KMS-11 (cell line): ENCODE measurements at regions not wholly inside any gene's neighbourhood (a gene's known extent, or its start where the extent isn't known, plus 50 kb on each side); places are given as distances from the start of the nearest gene placed in this dataset.

ENCODE experiments used
- H2AFZ ChIP-seq: fragments of 200-600 bp; sonication (generic); 2 replicates; pipeline ENCODE4 v1.6.1; 2016; ENCODE audit warnings: antibody characterized with exemption, mixed run types, low read depth
- H3K27ac ChIP-seq: fragments of 200-600 bp; sonication (generic); 2 replicates; pipeline ENCODE4 v1.6.1; 2016; ENCODE audit warnings: mild to moderate bottlenecking, mixed run types
- H3K27me3 ChIP-seq: fragments of 200-600 bp; sonication (generic); 2 replicates; pipeline ENCODE4 v1.6.1; 2017; ENCODE audit warnings: mild to moderate bottlenecking, low read depth, mixed run types, moderate library complexity; ENCODE audit not compliant: insufficient read depth
- H3K36me3 ChIP-seq: fragments of 200-600 bp; sonication (generic); 2 replicates; pipeline ENCODE4 v1.6.1; 2017; ENCODE audit warnings: mild to moderate bottlenecking, mixed run types; ENCODE audit not compliant: insufficient read depth
- H3K4me1 ChIP-seq: fragments of 200-600 bp; sonication (generic); 2 replicates; pipeline ENCODE4 v1.6.1; 2016; ENCODE audit warnings: mild to moderate bottlenecking, low read depth, mixed run types; ENCODE audit not compliant: poor library complexity, severe bottlenecking
- H3K4me2 ChIP-seq: fragments of 200-600 bp; sonication (generic); 2 replicates; pipeline ENCODE4 v1.7.0; 2016; ENCODE audit warnings: mild to moderate bottlenecking, mixed run types
- H3K4me3 ChIP-seq: fragments of 200-600 bp; sonication (generic); IDR thresholded peaks from 2 replicates; pipeline ENCODE4 v1.6.1; 2017; ENCODE audit warnings: low read depth, low read length, mixed read lengths; ENCODE audit not compliant: insufficient read depth
- H3K79me2 ChIP-seq: fragments of 200-600 bp; sonication (generic); 2 replicates; pipeline ENCODE4 v1.6.1; 2016; ENCODE audit warnings: low read depth, mixed run types; ENCODE audit not compliant: insufficient read depth
- H3K9ac ChIP-seq: fragments of 200-600 bp; sonication (generic); 2 replicates; pipeline ENCODE4 v1.6.1; 2016; ENCODE audit warnings: mild to moderate bottlenecking, mixed run types
- H4K20me1 ChIP-seq: fragments of 200-600 bp; sonication (generic); 2 replicates; pipeline ENCODE4 v1.6.1; 2016; ENCODE audit warnings: mild to moderate bottlenecking, mixed run types; ENCODE audit not compliant: insufficient read depth
- CTCF ChIP-seq: fragments of 200-600 bp; sonication (generic); conservative IDR thresholded peaks from 2 replicates; pipeline ENCODE4 v1.6.1; 2017; ENCODE audit warnings: low read depth, mild to moderate bottlenecking, antibody characterized with exemption, low read length, moderate library complexity, mixed read lengths

- no peaks in the 10 kb centered on the region for H3K79me2 ChIP-seq
- H3K4me3 ChIP-seq, result no peak overlapping the region
- H4K20me1 ChIP-seq, result no peaks in the 10 kb centered on the region
- no peak overlapping the region for H3K4me2 ChIP-seq
- no peak overlapping the region for H3K9ac ChIP-seq
- no peak for TF ChIP-seq CTCF
- no peak overlapping the region for H2AFZ ChIP-seq
- peaks cover 12% of the 10 kb centered on the region for H3K4me1 ChIP-seq
- no peak overlapping the region for H3K27ac ChIP-seq
- no peaks in the 10 kb centered on the region for H3K27me3 ChIP-seq
- H3K36me3 ChIP-seq, result no peaks in the 10 kb centered on the region
Observed at GRCh38 chr11:128359515-128359914, 227.8 kb downstream of the ETS1 start.

GRCh38 chr11:128357073-128357472, 230.3 kb downstream of the ETS1 start:
- Histone ChIP-seq H3K27me3 (no peaks in the 10 kb centered on the region), H3K9ac (no peak overlapping the region), H3K27ac (no peak overlapping the region), H3K4me2 (no peak overlapping the region), H4K20me1 (no peaks in the 10 kb centered on the region), H2AFZ (no peak overlapping the region), H3K4me3 (no peak overlapping the region), H3K36me3 (no peaks in the 10 kb centered on the region), H3K79me2 (no peaks in the 10 kb centered on the region), H3K4me1 (peaks cover 12% of the 10 kb centered on the region)
- TF ChIP-seq CTCF, result no peak

GRCh38 chr11:128355558-128355957, 231.8 kb downstream of the ETS1 start:
- H2AFZ ChIP-seq, result no peak overlapping the region

DNA sequence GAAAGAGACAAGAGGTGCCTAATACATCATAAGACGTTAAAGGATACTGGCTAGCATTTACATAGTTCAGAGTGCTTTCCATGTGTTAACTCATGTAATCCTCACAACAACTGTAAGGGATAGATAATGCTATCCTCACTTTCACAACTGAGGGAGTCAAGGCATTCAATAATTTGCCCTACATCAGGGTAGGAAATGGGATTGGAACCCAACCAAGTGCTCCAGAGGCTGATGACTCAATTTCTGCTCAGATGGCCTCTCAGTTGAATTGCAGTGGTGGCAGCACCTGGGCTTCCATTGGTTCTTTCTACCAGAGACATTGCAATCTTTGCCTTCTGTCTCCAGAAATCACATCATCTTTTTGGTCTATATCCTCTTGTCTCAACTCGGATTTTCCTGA, 232.9 kb downstream of the ETS1 start:
- TF ChIP-seq CTCF, result no peak
- no peaks in the 10 kb centered on the region for H3K27me3 ChIP-seq
- no peaks in the 10 kb centered on the region for H3K79me2 ChIP-seq
- H3K27ac ChIP-seq, result no peak overlapping the region
- H4K20me1 ChIP-seq, result no peaks in the 10 kb centered on the region
- H3K4me2 ChIP-seq, result no peak overlapping the region
- H3K4me3 ChIP-seq, result no peak overlapping the region
- no peak overlapping the region for H2AFZ ChIP-seq
- H3K4me1 ChIP-seq, result no peaks in the 10 kb centered on the region
- H3K36me3 ChIP-seq, result no peaks in the 10 kb centered on the region
- no peak overlapping the region for H3K9ac ChIP-seq

More at GRCh38 chr11:128355558-128355957, 231.8 kb downstream of the ETS1 start:
- H3K9ac ChIP-seq, result no peak overlapping the region
- H3K79me2 ChIP-seq, result no peaks in the 10 kb centered on the region
- no peaks in the 10 kb centered on the region for H3K36me3 ChIP-seq
- no peaks in the 10 kb centered on the region for H3K27me3 ChIP-seq
- no peak overlapping the region for H3K4me2 ChIP-seq
- no peak overlapping the region for H3K27ac ChIP-seq
- no peaks in the 10 kb centered on the region for H4K20me1 ChIP-seq
- H3K4me1 ChIP-seq, result no peaks in the 10 kb centered on the region
- H3K4me3 ChIP-seq, result no peak overlapping the region
- TF ChIP-seq CTCF, result no peak

- TF ChIP-seq CTCF, result no peak
- Histone ChIP-seq H3K27me3 (no peaks in the 10 kb centered on the region), H2AFZ (no peak overlapping the region), H4K20me1 (no peaks in the 10 kb centered on the region), H3K27ac (no peak overlapping the region), H3K9ac (no peak overlapping the region), H3K79me2 (no peaks in the 10 kb centered on the region), H3K4me2 (no peak overlapping the region), H3K4me3 (no peak overlapping the region), H3K36me3 (no peaks in the 10 kb centered on the region), H3K4me1 (peaks cover under 1% of the 10 kb centered on the region)
Observed at GRCh38 chr11:128351168-128351567, 236.2 kb downstream of the ETS1 start.
